Activated CD4-positive, alpha-beta T cell treated with anti-CD3 and anti-CD28 coated beads, Interleukin-2, amount 10 ng/mL, durations not matched to agents 7 days and 5 days (primary cell): ENCODE measurements at regions not wholly inside any gene's neighbourhood (a gene's known extent, or its start where the extent isn't known, plus 50 kb on each side); places are given as distances from the start of the nearest gene placed in this dataset.

Experiments
- CTCF ChIA-PET: fragments of 350-600 bp; sonication (Branson Sonifier 250); formaldehyde crosslinking; loops from one replicate; lab custom pipeline; 2021; ENCODE audit warnings: antibody characterized with exemption; lab: Charles Lee
- POLR2A ChIA-PET: fragments of 350-600 bp; sonication (Branson Sonifier 250); formaldehyde crosslinking; loops from one replicate; lab custom pipeline; 2021; ENCODE audit warnings: antibody characterized with exemption; lab: Charles Lee
- DNase-seq: peaks from one replicate; pipeline ENCODE4 v3.0.0-alpha.2; 2020
- H3K27ac Mint-ChIP-seq: one replicate; pipeline ENCODE4 v1.8.0; 2021; ENCODE audit warnings: mild to moderate bottlenecking, moderate library complexity, mixed read lengths
- H3K27me3 Mint-ChIP-seq: one replicate; pipeline ENCODE4 v1.8.0; 2021; ENCODE audit warnings: mixed read lengths
- H3K36me3 Mint-ChIP-seq: one replicate; pipeline ENCODE4 v1.8.0; 2021; ENCODE audit warnings: low read depth, mixed read lengths
- H3K4me1 Mint-ChIP-seq: one replicate; pipeline ENCODE4 v1.8.0; 2021; ENCODE audit warnings: mixed read lengths
- H3K4me3 Mint-ChIP-seq: one replicate; pipeline ENCODE4 v1.8.0; 2021; ENCODE audit warnings: mild to moderate bottlenecking, moderate library complexity, mixed read lengths
- H3K9me3 Mint-ChIP-seq: one replicate; pipeline ENCODE4 v1.8.0; 2021; ENCODE audit warnings: mixed read lengths

GRCh38 chr16:7998789-7999453 is 591.4 kb downstream of the TMEM114 start:
- no peaks in the 10 kb centered on the region for H3K4me1 Mint-ChIP-seq
- H3K27me3 Mint-ChIP-seq = no peaks in the 10 kb centered on the region
- no peak overlapping the region for H3K4me3 Mint-ChIP-seq

GRCh38 chr16:7997966-7998365 is 592.3 kb downstream of the TMEM114 start:
- ChIA-PET CTCF (no interaction called here), POLR2A (no interaction called here)
- H3K27me3 Mint-ChIP-seq = no peaks in the 10 kb centered on the region
- H3K36me3 Mint-ChIP-seq = no peaks in the 10 kb centered on the region
- H3K9me3 Mint-ChIP-seq = peaks cover 30% of the 10 kb centered on the region
- DNase-seq = no peak
- no peak overlapping the region for H3K27ac Mint-ChIP-seq
- H3K4me3 Mint-ChIP-seq = no peak overlapping the region
- no peaks in the 10 kb centered on the region for H3K4me1 Mint-ChIP-seq

More at GRCh38 chr16:7998789-7999453, 591.4 kb downstream of the TMEM114 start:
- DNase-seq = no peak
- no peaks in the 10 kb centered on the region for H3K36me3 Mint-ChIP-seq
- peaks cover 28% of the 10 kb centered on the region for H3K9me3 Mint-ChIP-seq
- ChIA-PET CTCF (no interaction called here), POLR2A (no interaction called here)
- no peak overlapping the region for H3K27ac Mint-ChIP-seq

- POLR2A ChIA-PET = no interaction called here
- CTCF ChIA-PET = no interaction called here
- H3K36me3 Mint-ChIP-seq = no peaks in the 10 kb centered on the region
- H3K4me1 Mint-ChIP-seq = no peaks in the 10 kb centered on the region
- no peak for DNase-seq
- H3K27ac Mint-ChIP-seq = no peak overlapping the region
- H3K4me3 Mint-ChIP-seq = no peak overlapping the region
- H3K9me3 Mint-ChIP-seq = peaks cover 22% of the 10 kb centered on the region
- no peaks in the 10 kb centered on the region for H3K27me3 Mint-ChIP-seq
Measured at GRCh38 chr16:7992616-7993015, 597.7 kb downstream of the TMEM114 start.

GRCh38 chr16:7990626-7991260 is 599.6 kb downstream of the TMEM114 start:
- no peaks in the 10 kb centered on the region for H3K27me3 Mint-ChIP-seq
- H3K27ac Mint-ChIP-seq = no peak overlapping the region
- no peak overlapping the region for H3K4me3 Mint-ChIP-seq
- DNase-seq = no peak
- H3K9me3 Mint-ChIP-seq = peaks cover 24% of the 10 kb centered on the region
- POLR2A ChIA-PET = no interaction called here
- CTCF ChIA-PET = no interaction called here
- H3K36me3 Mint-ChIP-seq = no peaks in the 10 kb centered on the region
- H3K4me1 Mint-ChIP-seq = no peaks in the 10 kb centered on the region

GRCh38 chr16:7983676-7984075 is 606.6 kb downstream of the TMEM114 start:
- CTCF ChIA-PET = no interaction called here
- Mint-ChIP-seq H3K27me3 (no peaks in the 10 kb centered on the region), H3K27ac (no peak overlapping the region), H3K36me3 (no peaks in the 10 kb centered on the region), H3K4me1 (no peaks in the 10 kb centered on the region), H3K9me3 (peaks cover 9% of the 10 kb centered on the region), H3K4me3 (no peak overlapping the region)
- POLR2A ChIA-PET = no interaction called here
- DNase-seq = no peak

- Mint-ChIP-seq H3K36me3 (no peaks in the 10 kb centered on the region), H3K4me3 (no peak overlapping the region), H3K4me1 (no peaks in the 10 kb centered on the region), H3K27me3 (no peaks in the 10 kb centered on the region), H3K27ac (no peak overlapping the region), H3K9me3 (peaks cover 2% of the 10 kb centered on the region)
- ChIA-PET POLR2A (no interaction called here), CTCF (no interaction called here)
- no peak for DNase-seq
Measured at GRCh38 chr16:7980133-7980483, 610.2 kb downstream of the TMEM114 start.

GRCh38 chr16:7979448-7980132 is 610.7 kb downstream of the TMEM114 start:
- Mint-ChIP-seq H3K9me3 (peaks cover 2% of the 10 kb centered on the region), H3K36me3 (no peaks in the 10 kb centered on the region), H3K4me1 (no peaks in the 10 kb centered on the region), H3K4me3 (no peak overlapping the region), H3K27ac (no peak overlapping the region), H3K27me3 (no peaks in the 10 kb centered on the region)
- no peak for DNase-seq
- POLR2A ChIA-PET = no interaction called here
- CTCF ChIA-PET = no interaction called here

GRCh38 chr16:7976563-7976962 is 613.7 kb downstream of the TMEM114 start:
- CTCF ChIA-PET = no interaction called here

GRCh38 chr16:7976125-7976524 is 614.2 kb downstream of the TMEM114 start:
- no peak for DNase-seq
- Mint-ChIP-seq H3K27me3 (no peaks in the 10 kb centered on the region), H3K27ac (no peak overlapping the region), H3K4me3 (no peak overlapping the region), H3K4me1 (no peaks in the 10 kb centered on the region), H3K9me3 (peaks cover 2% of the 10 kb centered on the region), H3K36me3 (no peaks in the 10 kb centered on the region)
- CTCF ChIA-PET = no interaction called here
- POLR2A ChIA-PET = no interaction called here

More at GRCh38 chr16:7976563-7976962, 613.7 kb downstream of the TMEM114 start:
- DNase-seq = no peak
- Mint-ChIP-seq H3K4me1 (no peaks in the 10 kb centered on the region), H3K4me3 (no peak overlapping the region), H3K27me3 (no peaks in the 10 kb centered on the region), H3K36me3 (no peaks in the 10 kb centered on the region), H3K9me3 (peaks cover 2% of the 10 kb centered on the region), H3K27ac (no peak overlapping the region)
- POLR2A ChIA-PET = no interaction called here

GRCh38 chr16:7967996-7968509 is 622.3 kb downstream of the TMEM114 start:
- ChIA-PET CTCF (no interaction called here), POLR2A (no interaction called here)
- no peaks in the 10 kb centered on the region for H3K4me1 Mint-ChIP-seq
- H3K36me3 Mint-ChIP-seq = no peaks in the 10 kb centered on the region
- DNase-seq = no peak
- no peaks in the 10 kb centered on the region for H3K27me3 Mint-ChIP-seq
- no peak overlapping the region for H3K4me3 Mint-ChIP-seq
- H3K27ac Mint-ChIP-seq = no peak overlapping the region
- peaks cover 5% of the 10 kb centered on the region for H3K9me3 Mint-ChIP-seq

GRCh38 chr16:7964744-7965143 is 625.6 kb downstream of the TMEM114 start:
- ChIA-PET CTCF (interaction anchor here (0.7 kb wide), 1 partner anchor 176 kb away, joined by 3 read pairs; no protein-coding TSS in a partner anchor), POLR2A (no interaction called here)
- peaks cover 9% of the 10 kb centered on the region for H3K9me3 Mint-ChIP-seq
- H3K4me1 Mint-ChIP-seq = no peaks in the 10 kb centered on the region
- no peak for DNase-seq
- H3K36me3 Mint-ChIP-seq = no peaks in the 10 kb centered on the region
- H3K27ac Mint-ChIP-seq = no peak overlapping the region
- no peaks in the 10 kb centered on the region for H3K27me3 Mint-ChIP-seq
- no peak overlapping the region for H3K4me3 Mint-ChIP-seq

- ChIA-PET POLR2A (no interaction called here), CTCF (no interaction called here)
- DNase-seq = no peak
- no peak overlapping the region for H3K4me3 Mint-ChIP-seq
- H3K4me1 Mint-ChIP-seq = no peaks in the 10 kb centered on the region
- H3K36me3 Mint-ChIP-seq = no peaks in the 10 kb centered on the region
- no peaks in the 10 kb centered on the region for H3K27me3 Mint-ChIP-seq
- no peak overlapping the region for H3K27ac Mint-ChIP-seq
- H3K9me3 Mint-ChIP-seq = peaks cover 9% of the 10 kb centered on the region
Measured at GRCh38 chr16:7964167-7964566, 626.1 kb downstream of the TMEM114 start.

- DNase-seq = no peak
- no peak overlapping the region for H3K4me3 Mint-ChIP-seq
- H3K27me3 Mint-ChIP-seq = no peaks in the 10 kb centered on the region
- CTCF ChIA-PET = no interaction called here
- no peaks in the 10 kb centered on the region for H3K36me3 Mint-ChIP-seq
- no peak overlapping the region for H3K27ac Mint-ChIP-seq
- POLR2A ChIA-PET = no interaction called here
- peaks cover 13% of the 10 kb centered on the region for H3K9me3 Mint-ChIP-seq
- no peaks in the 10 kb centered on the region for H3K4me1 Mint-ChIP-seq
Measured at GRCh38 chr16:7962091-7962879, 628.0 kb downstream of the TMEM114 start.
